Activated CD4-positive, alpha-beta T cell treated with anti-CD3 and anti-CD28 coated beads, Interleukin-10, Interleukin-2, amounts not matched to agents 100 ng/mL and 50 ng/mL, durations not matched to agents 16 hours and 8 hours (primary cell): ENCODE measurements at regions not wholly inside any gene's neighbourhood (a gene's known extent, or its start where the extent isn't known, plus 50 kb on each side); places are given as distances from the start of the nearest gene placed in this dataset.
A peak's percentile ranks its signal among the peaks of the same experiment; 100 is the strongest.

Source experiments
- DNase-seq: peaks from one replicate; pipeline ENCODE4 v3.0.0-alpha.2; 2020

DNA sequence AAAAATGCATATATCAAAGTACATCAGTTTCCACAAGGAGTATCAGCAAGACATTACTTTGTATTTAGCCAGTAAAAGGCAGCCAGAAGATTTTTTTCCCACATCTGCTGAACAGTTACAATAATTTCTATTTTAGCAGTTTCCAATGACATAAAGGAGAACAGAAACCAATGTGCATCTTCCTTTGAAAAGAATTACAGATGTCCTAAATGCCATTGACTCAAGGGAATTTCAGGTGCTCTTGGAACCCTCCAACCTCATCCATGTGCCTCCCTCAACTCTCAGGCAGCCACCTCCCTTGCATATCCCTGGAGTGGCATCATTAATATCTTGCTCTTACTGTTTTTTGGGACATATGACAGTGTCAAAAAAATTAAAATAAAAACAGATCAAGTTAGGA lies 62.2 kb upstream of the ST8SIA1 start:
- no peak for DNase-seq

DNA sequence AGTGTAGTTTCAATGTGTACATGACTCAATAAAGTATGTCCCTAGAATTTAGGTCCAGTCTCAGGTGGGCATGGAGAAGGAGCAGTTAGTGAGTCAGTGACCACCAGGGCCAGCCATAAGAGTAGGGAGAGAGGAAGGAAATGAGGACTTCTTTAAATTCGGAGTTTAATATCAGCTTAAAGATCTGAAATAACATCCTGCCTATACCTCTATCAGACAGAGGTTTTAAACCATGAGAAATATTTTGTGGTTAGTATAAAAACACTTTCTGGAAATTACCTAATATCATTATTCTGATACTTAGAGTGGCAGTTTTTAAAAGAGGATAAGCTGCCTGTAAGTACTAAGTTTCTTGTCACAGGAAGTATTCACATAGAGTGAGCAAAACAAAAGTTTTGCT lies 61.7 kb upstream of the ST8SIA1 start:
- DNase-seq, result peak; percentile 24

GRCh38 chr12:22395666-22396065 lies 61.2 kb upstream of the ST8SIA1 start:
- no peak for DNase-seq
